GM12872 (cell line): ENCODE measurements at regions not wholly inside any gene's neighbourhood (a gene's known extent, or its start where the extent isn't known, plus 50 kb on each side); places are given as distances from the start of the nearest gene placed in this dataset.

Experiments
- TF ChIP-seq, protein P1 (sequence below): IDR thresholded peaks from 3 replicates; pipeline ENCODE4 v1.5.1; 2011; ENCODE audit warnings: low read depth, mild to moderate bottlenecking, low read length, moderate library complexity; ENCODE audit not compliant: insufficient read depth

DNA sequence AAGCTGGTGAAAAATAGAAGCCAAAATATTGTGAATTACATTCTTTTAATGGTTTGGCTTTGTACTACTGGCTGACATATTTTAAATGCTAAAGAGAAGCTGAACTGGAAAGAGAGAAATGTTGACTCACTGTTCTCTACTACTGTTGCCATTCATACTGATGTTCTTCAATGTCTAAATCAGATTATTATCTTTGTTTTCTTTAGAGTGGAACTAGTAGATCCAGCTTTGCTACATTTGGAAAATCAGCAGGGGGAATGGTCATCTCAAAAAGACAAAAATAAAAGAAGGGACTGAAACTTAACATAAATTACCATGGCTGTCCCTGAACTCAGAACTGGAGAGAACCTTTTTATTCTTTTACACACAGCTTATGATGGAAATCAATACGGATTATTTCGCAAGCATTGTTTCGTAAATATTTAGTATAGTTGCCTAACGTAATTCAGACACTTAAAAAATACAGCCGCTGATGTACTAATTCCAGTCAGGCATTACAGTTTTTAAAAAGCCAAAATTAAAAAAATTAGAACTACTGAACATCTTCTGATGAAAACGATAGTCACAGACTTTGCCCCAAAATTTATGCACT lies 76.3 kb upstream of the OTX2 start:
- TF ChIP-seq, protein P1, sequence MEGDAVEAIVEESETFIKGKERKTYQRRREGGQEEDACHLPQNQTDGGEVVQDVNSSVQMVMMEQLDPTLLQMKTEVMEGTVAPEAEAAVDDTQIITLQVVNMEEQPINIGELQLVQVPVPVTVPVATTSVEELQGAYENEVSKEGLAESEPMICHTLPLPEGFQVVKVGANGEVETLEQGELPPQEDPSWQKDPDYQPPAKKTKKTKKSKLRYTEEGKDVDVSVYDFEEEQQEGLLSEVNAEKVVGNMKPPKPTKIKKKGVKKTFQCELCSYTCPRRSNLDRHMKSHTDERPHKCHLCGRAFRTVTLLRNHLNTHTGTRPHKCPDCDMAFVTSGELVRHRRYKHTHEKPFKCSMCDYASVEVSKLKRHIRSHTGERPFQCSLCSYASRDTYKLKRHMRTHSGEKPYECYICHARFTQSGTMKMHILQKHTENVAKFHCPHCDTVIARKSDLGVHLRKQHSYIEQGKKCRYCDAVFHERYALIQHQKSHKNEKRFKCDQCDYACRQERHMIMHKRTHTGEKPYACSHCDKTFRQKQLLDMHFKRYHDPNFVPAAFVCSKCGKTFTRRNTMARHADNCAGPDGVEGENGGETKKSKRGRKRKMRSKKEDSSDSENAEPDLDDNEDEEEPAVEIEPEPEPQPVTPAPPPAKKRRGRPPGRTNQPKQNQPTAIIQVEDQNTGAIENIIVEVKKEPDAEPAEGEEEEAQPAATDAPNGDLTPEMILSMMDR, result no peak

DNA sequence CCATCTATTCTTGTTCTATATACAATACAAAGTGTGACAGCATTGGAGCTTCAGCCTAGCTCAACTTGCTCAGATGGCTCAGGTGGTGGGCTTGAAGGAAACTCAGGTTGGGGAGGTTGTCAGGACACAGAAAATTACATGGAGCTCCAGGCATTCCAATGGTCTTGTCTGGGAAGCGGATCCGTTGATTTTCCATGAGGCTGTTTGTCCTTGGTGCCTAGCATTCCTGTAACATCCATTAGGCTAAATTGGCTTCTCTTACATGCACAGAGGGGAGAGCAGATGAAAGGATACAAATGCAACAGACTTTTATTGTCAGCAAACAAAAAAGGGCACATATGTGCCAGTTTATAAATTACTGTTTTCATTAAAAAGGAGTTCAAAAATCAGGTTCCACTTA lies 75.5 kb upstream of the OTX2 start:
- TF ChIP-seq, protein P1, result no peak

DNA sequence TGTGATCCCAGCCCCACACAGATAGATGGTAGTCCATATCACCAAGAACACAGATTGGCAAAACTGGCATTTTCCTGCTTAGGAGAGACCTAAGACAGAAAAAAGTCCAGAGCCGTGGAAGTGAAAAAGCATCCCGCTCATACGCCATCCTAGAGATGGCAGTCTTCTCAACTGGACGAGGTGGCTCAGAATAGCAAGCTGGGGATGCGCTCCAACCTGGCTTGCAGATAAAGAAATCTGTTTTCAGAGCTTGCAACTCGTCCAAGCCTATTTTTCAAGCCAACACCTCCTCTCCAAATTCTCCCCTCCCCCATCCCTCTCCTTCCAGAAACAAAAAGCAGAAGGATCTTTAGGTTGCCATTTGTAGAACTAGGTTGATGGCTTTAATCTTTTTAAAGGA lies 74.3 kb upstream of the OTX2 start:
- TF ChIP-seq, protein P1, result no peak; the same call in 2 of the 3 replicates

DNA sequence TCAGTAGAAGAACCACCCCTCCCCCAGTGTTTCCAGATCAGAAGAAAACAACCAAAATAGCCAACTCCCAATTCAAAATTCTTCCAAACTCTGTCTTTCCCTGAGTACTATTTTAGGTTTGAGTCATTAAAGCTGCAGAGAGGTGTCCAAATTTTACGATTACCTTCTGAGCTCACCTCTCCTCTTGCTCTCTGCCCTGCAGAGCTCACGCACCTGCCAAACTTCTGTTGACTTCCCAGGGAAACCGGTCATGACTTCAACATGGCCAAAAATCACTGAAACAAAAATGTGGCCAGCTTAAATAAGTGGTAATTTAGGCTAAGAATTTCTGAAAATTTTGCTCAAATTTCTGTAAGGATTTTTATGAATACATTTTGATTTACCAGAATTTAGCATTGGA lies 70.9 kb upstream of the OTX2 start:
- TF ChIP-seq, protein P1, result no peak

DNA sequence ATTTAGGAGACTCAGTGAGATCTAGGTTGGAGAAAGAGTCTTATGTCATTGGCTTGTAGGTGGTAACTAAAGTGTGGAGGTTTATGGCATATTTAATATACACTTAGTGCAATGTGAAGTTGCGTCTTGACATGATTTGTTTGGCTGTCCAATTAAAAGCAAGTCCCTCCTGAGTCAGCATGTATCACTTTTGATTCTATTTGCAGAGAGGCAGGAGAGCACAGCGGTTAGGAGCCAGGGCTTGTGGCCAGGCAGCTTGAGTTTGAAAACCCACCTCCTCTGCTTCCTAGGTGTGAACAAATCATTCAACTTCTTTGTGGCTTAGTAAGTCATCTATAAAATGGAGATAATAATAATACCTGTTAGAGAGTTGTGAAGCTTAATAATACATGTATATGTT lies 68.5 kb upstream of the OTX2 start:
- TF ChIP-seq, protein P1, result no peak

DNA sequence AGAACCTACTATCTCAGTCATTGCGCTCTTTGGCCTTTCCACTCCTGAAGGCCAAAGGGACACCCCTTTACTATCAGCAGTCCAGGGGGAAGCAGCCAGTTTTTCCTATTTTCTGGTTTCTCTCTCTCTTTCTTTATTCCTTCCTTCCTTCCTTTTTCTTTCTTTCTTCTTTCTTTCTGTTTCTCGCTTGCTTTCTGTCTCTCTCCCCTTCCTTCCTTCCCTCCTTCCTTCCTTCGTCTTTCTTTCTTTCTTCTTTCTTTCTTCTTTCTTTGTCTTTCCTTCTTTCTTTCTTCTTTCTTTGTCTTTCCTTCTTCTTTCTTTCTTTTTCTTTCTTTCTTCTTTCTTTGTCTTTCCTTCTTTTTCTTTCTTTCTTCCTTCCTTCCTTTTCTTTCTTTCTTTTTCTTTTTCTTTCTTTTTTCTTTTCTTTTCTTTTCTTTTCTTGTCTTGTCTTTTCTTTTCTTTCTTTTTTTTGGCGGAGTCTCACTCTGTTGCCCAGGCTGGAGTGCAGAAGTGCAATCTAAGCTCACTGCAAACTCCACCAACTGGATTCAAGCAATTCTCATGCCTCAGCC lies 64.9 kb upstream of the OTX2 start:
- TF ChIP-seq, protein P1, result no peak

DNA sequence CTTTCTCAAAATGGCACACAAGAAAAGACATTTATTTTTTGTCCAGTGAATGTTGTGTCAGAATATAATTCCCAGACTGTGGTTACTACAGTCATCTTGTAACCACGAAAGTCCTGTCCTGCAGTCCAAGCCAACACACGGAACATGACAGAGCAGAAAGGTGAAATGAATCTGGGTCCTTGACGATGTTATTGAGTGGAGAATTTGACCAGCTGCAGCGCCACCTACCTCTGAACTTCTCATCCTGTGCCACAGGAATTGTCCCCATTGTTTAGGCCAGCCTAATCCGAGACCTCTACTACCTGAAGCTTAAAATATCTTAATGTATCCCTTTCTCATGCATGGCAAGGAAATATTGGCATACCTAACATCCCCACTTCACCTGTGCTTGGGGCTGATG lies 64.1 kb upstream of the OTX2 start:
- TF ChIP-seq, protein P1, result peak; percentile 59
